OCI-LY3 (cell line): ENCODE measurements at regions not wholly inside any gene's neighbourhood (a gene's known extent, or its start where the extent isn't known, plus 50 kb on each side); places are given as distances from the start of the nearest gene placed in this dataset.

Experiments used
- CTCF ChIP-seq: fragments of 200-600, 300-600 bp; sonication (generic); IDR thresholded peaks from 2 replicates; pipeline ENCODE4 v1.5.1; 2014; ENCODE audit warnings: antibody characterized with exemption, low read length, low read depth
- EZH2phosphoT487 ChIP-seq: fragments of 200-600 bp; shearing (Covaris generic); IDR thresholded peaks from 2 replicates; pipeline ENCODE4 v1.6.1; 2018; ENCODE audit warnings: antibody characterized with exemption, mixed run types, low read depth

DNA sequence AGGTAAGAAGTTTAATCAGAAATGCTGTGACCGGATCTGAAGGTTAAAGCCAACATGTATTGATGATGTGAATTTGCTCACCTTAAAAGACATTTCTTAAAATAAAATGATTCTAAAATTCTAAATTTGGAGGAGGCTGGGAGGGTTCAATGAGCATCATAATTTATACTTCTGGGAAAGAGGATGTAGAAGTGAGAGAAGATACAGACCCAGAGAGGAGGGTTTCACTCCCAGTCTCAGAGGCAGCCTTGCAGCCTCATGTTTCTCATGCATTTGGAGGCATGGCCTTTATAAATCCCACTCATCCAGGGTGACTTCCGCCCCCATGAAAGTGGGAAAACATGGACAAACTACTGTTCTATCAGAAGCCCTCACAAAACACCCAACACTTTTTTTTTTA is 305.6 kb upstream of the PITRM1 start:
- TF ChIP-seq CTCF (no peak), EZH2phosphoT487 (no peak)
